B cell (primary cell): ENCODE measurements at regions not wholly inside any gene's neighbourhood (a gene's known extent, or its start where the extent isn't known, plus 50 kb on each side); places are given as distances from the start of the nearest gene placed in this dataset.

Experiments used
- CTCF ChIP-seq: fragments of 200-600 bp; IDR thresholded peaks from one replicate; pipeline ENCODE4 v1.8.0; 2022; ENCODE audit warnings: antibody characterized with exemption, mild to moderate bottlenecking
- EZH2 ChIP-seq: IDR thresholded peaks from 2 replicates; pipeline ENCODE4 v1.6.1; 2012; ENCODE audit warnings: borderline replicate concordance, low read depth, mild to moderate bottlenecking, moderate library complexity, low read length; ENCODE audit not compliant: insufficient read depth, poor library complexity, severe bottlenecking

GRCh38 chr14:84006643-84007155, 1523.2 kb upstream of the FLRT2 start:
- TF ChIP-seq CTCF = no peak
- TF ChIP-seq EZH2 = no peak
